Transverse colon (tissue), 4 donors: ENCODE measurements at regions not wholly inside any gene's neighbourhood (a gene's known extent, or its start where the extent isn't known, plus 50 kb on each side); places are given as distances from the start of the nearest gene placed in this dataset.

Source experiments
- CTCF ChIP-seq, 5 experiments: fragments of 200-600 bp in 3 of 5; fragments of 450-650 bp in 2 of 5; sonication (generic) in 3 of 5; IDR thresholded peaks; 1 replicate in 2 of 5; 2 replicates in 3 of 5; pipeline ENCODE4 v1.5.1; 2016 to 2017; ENCODE audit warnings: antibody characterized with exemption in 5 of 5, inconsistent platforms in 3 of 5, mild to moderate bottlenecking in 2 of 5, moderate library complexity in 1 of 5
- EP300 ChIP-seq: sonication (generic); formaldehyde crosslinking; IDR thresholded peaks from one replicate; pipeline ENCODE4 v1.6.1; 2017; ENCODE audit warnings: antibody characterized with exemption, low read depth
- POLR2A ChIP-seq: fragments of 450-650 bp; IDR thresholded peaks from one replicate; pipeline ENCODE4 v1.6.1; 2016; ENCODE audit warnings: antibody characterized with exemption, mild to moderate bottlenecking, moderate library complexity
- POLR2AphosphoS5 ChIP-seq, 3 donors: sonication (generic); formaldehyde crosslinking; IDR thresholded peaks; one replicate each; pipeline ENCODE4 v1.6.1; 2016; ENCODE audit warnings: antibody characterized with exemption in 3 of 3

DNA sequence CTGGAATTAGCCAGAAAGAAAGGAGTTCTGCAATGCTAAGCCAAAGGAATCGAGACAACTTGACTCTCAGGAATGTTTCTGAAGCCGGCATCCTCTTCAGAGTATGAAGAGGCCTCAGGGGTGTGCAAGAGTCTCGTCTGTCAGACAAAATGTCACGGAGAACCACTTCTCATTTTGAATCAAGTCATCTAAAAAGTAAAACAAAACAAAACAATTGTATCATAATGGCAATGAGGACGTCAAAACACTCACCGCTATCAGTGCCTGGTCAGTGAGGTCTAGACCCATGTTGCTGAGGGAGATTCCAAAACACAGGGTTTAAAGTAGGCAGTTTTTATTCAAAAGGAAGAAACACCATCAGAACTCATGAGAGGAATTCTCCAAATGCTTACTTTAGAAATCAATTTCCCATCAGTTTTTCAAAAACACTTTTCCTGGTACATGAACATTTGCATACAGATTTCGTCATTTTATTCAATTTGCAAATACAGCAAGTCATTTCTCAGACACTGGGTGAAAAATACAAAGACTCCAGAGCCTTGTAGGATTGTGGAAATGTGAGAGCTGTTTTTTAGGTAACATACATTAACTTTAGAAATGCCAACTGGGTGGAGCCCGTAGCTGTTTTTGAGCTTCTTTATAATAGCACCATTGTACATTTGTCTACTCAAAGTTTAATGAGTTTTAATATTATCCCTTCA, 89.5 kb upstream of the MAP3K1 start:
- TF ChIP-seq EP300 (no peak), CTCF (IDR thresholded peaks at IDR 0.05) (no peak), POLR2AphosphoS5 (IDR thresholded peaks at IDR 0.05) (no peak), POLR2A (no peak)
